ENCODE measurements at regions not wholly inside any gene's neighbourhood (a gene's known extent, or its start where the extent isn't known, plus 50 kb on each side); places are given as distances from the start of the nearest gene placed in this dataset.

GRCh38 chr10:64494901-64495300 lies 973.7 kb downstream of the REEP3 start:
- TF ChIP-seq POLR2AphosphoS5 (IDR thresholded peaks at IDR 0.05) = no peak
- TF ChIP-seq, protein P1, sequence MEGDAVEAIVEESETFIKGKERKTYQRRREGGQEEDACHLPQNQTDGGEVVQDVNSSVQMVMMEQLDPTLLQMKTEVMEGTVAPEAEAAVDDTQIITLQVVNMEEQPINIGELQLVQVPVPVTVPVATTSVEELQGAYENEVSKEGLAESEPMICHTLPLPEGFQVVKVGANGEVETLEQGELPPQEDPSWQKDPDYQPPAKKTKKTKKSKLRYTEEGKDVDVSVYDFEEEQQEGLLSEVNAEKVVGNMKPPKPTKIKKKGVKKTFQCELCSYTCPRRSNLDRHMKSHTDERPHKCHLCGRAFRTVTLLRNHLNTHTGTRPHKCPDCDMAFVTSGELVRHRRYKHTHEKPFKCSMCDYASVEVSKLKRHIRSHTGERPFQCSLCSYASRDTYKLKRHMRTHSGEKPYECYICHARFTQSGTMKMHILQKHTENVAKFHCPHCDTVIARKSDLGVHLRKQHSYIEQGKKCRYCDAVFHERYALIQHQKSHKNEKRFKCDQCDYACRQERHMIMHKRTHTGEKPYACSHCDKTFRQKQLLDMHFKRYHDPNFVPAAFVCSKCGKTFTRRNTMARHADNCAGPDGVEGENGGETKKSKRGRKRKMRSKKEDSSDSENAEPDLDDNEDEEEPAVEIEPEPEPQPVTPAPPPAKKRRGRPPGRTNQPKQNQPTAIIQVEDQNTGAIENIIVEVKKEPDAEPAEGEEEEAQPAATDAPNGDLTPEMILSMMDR (IDR thresholded peaks at IDR 0.05) = no peak
